HEK293 (cell line): ENCODE measurements at regions not wholly inside any gene's neighbourhood (a gene's known extent, or its start where the extent isn't known, plus 50 kb on each side); places are given as distances from the start of the nearest gene placed in this dataset.

Experiments used
- GLI2 ChIP-seq: fragments of 450-650 bp; formaldehyde crosslinking; IDR thresholded peaks from 2 replicates; pipeline ENCODE4; 2017; ENCODE audit warnings: missing biosample characterization, missing genetic modification characterization, low read depth, borderline replicate concordance
- MZF1 ChIP-seq: fragments of 450-650 bp; formaldehyde crosslinking; IDR thresholded peaks from 2 replicates; pipeline ENCODE4 v1.5.1; 2017; ENCODE audit warnings: missing biosample characterization, missing genetic modification characterization, borderline replicate concordance
- ZBTB26 ChIP-seq: fragments of 450-650 bp; formaldehyde crosslinking; optimal IDR thresholded peaks from 2 replicates; pipeline ENCODE3; 2016; ENCODE audit warnings: missing biosample characterization, mild to moderate bottlenecking, missing genetic modification characterization
- ZBTB7A ChIP-seq: fragments of 450-650 bp; formaldehyde crosslinking; IDR thresholded peaks from 2 replicates; pipeline ENCODE4 v1.5.1; 2016; ENCODE audit warnings: low read depth, missing biosample characterization, missing genetic modification characterization
- ZFHX2 ChIP-seq: fragments of 450-650 bp; formaldehyde crosslinking; conservative IDR thresholded peaks from 2 replicates; pipeline ENCODE4 v1.5.1; 2016; ENCODE audit warnings: missing biosample characterization, missing genetic modification characterization
- ZNF24 ChIP-seq: fragments of 450-650 bp; formaldehyde crosslinking; IDR thresholded peaks from 2 replicates; pipeline ENCODE4 v1.5.1; 2016; ENCODE audit warnings: missing biosample characterization, missing genetic modification characterization
- ZNF48 ChIP-seq: fragments of 450-650 bp; formaldehyde crosslinking; IDR thresholded peaks from 2 replicates; pipeline ENCODE4 v1.5.1; 2016; ENCODE audit warnings: missing biosample characterization, missing genetic modification characterization
- ZNF549 ChIP-seq: fragments of 450-650 bp; IDR thresholded peaks from 2 replicates; pipeline ENCODE4 v1.5.1; 2018; ENCODE audit warnings: missing biosample characterization, missing genetic modification characterization, mild to moderate bottlenecking, inconsistent platforms, moderate library complexity
- ZNF654 ChIP-seq: fragments of 450-650 bp; formaldehyde crosslinking; IDR thresholded peaks from 2 replicates; pipeline ENCODE4 v1.5.1; 2016; ENCODE audit warnings: low read depth, missing biosample characterization, missing genetic modification characterization
- ZNF830 ChIP-seq: fragments of 450-650 bp; IDR thresholded peaks from 2 replicates; pipeline ENCODE4 v1.5.0; 2018; ENCODE audit warnings: missing biosample characterization, missing genetic modification characterization, low read depth, mild to moderate bottlenecking, moderate library complexity
- TF ChIP-seq, protein P1 (sequence below): fragments of 450-650 bp; formaldehyde crosslinking; conservative IDR thresholded peaks from 2 replicates; pipeline ENCODE4 v1.5.1; 2016; ENCODE audit warnings: low read depth, missing biosample characterization, missing genetic modification characterization
- TF ChIP-seq, protein P2 (sequence below): fragments of 450-650 bp; formaldehyde crosslinking; IDR thresholded peaks from 2 replicates; pipeline ENCODE4 v1.5.1; 2016; ENCODE audit warnings: missing biosample characterization, missing genetic modification characterization
- TF ChIP-seq, protein P3 (sequence below): IDR thresholded peaks from 2 replicates; pipeline ENCODE4 v1.6.1; 2011; ENCODE audit warnings: mild to moderate bottlenecking, low read depth, low read length, borderline replicate concordance

GRCh38 chr11:128271401-128271800, 316.0 kb downstream of the ETS1 start:
- TF ChIP-seq ZFHX2 (tag by site-specific recombination) = no peak
- TF ChIP-seq, protein P1, sequence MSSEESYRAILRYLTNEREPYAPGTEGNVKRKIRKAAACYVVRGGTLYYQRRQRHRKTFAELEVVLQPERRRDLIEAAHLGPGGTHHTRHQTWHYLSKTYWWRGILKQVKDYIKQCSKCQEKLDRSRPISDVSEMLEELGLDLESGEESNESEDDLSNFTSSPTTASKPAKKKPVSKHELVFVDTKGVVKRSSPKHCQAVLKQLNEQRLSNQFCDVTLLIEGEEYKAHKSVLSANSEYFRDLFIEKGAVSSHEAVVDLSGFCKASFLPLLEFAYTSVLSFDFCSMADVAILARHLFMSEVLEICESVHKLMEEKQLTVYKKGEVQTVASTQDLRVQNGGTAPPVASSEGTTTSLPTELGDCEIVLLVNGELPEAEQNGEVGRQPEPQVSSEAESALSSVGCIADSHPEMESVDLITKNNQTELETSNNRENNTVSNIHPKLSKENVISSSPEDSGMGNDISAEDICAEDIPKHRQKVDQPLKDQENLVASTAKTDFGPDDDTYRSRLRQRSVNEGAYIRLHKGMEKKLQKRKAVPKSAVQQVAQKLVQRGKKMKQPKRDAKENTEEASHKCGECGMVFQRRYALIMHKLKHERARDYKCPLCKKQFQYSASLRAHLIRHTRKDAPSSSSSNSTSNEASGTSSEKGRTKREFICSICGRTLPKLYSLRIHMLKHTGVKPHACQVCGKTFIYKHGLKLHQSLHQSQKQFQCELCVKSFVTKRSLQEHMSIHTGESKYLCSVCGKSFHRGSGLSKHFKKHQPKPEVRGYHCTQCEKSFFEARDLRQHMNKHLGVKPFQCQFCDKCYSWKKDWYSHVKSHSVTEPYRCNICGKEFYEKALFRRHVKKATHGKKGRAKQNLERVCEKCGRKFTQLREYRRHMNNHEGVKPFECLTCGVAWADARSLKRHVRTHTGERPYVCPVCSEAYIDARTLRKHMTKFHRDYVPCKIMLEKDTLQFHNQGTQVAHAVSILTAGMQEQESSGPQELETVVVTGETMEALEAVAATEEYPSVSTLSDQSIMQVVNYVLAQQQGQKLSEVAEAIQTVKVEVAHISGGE (tag by site-specific recombination) = no peak
- TF ChIP-seq ZBTB7A = no peak
- no peak for TF ChIP-seq GLI2 (tag by site-specific recombination)
- TF ChIP-seq MZF1 (tag by site-specific recombination) = no peak
- TF ChIP-seq ZNF549 = no peak
- TF ChIP-seq, protein P2, sequence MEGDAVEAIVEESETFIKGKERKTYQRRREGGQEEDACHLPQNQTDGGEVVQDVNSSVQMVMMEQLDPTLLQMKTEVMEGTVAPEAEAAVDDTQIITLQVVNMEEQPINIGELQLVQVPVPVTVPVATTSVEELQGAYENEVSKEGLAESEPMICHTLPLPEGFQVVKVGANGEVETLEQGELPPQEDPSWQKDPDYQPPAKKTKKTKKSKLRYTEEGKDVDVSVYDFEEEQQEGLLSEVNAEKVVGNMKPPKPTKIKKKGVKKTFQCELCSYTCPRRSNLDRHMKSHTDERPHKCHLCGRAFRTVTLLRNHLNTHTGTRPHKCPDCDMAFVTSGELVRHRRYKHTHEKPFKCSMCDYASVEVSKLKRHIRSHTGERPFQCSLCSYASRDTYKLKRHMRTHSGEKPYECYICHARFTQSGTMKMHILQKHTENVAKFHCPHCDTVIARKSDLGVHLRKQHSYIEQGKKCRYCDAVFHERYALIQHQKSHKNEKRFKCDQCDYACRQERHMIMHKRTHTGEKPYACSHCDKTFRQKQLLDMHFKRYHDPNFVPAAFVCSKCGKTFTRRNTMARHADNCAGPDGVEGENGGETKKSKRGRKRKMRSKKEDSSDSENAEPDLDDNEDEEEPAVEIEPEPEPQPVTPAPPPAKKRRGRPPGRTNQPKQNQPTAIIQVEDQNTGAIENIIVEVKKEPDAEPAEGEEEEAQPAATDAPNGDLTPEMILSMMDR (tag by site-specific recombination) = no peak
- no peak for TF ChIP-seq ZNF48
- TF ChIP-seq, protein P3, sequence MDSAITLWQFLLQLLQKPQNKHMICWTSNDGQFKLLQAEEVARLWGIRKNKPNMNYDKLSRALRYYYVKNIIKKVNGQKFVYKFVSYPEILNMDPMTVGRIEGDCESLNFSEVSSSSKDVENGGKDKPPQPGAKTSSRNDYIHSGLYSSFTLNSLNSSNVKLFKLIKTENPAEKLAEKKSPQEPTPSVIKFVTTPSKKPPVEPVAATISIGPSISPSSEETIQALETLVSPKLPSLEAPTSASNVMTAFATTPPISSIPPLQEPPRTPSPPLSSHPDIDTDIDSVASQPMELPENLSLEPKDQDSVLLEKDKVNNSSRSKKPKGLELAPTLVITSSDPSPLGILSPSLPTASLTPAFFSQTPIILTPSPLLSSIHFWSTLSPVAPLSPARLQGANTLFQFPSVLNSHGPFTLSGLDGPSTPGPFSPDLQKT = no peak
- TF ChIP-seq ZNF830 (tag by site-specific recombination) = no peak
- no peak for TF ChIP-seq ZNF24 (tag by site-specific recombination)
- no peak for TF ChIP-seq ZBTB26 (tag by site-specific recombination)
- TF ChIP-seq ZNF654 (tag by site-specific recombination) = no peak
